H1 (cell line): ENCODE measurements at regions not wholly inside any gene's neighbourhood (a gene's known extent, or its start where the extent isn't known, plus 50 kb on each side); places are given as distances from the start of the nearest gene placed in this dataset.

ENCODE experiments used
- ATF3 ChIP-seq: IDR thresholded peaks from 2 replicates; pipeline ENCODE4 v1.6.1; 2011; ENCODE audit warnings: low read depth, mild to moderate bottlenecking, low read length; ENCODE audit not compliant: insufficient read depth
- CTCF ChIP-seq, 3 experiments: IDR thresholded peaks; 1 replicate in 2 of 3; 2 replicates in 1 of 3; pipeline versions ENCODE4 v1.5.1 to v1.6.1; 2011; ENCODE audit warnings: low read length in 3 of 3, mild to moderate bottlenecking in 3 of 3, inconsistent platforms in 2 of 3, low read depth in 1 of 3, moderate library complexity in 1 of 3; ENCODE audit not compliant: insufficient read depth in 1 of 3; ENCODE audit errors: control extremely low read depth in 1 of 3
- EP300 ChIP-seq, 2 experiments: IDR thresholded peaks; 1 replicate in 1 of 2; 2 replicates in 1 of 2; pipeline ENCODE4 v1.6.1; 2011 to 2012; ENCODE audit warnings: low read depth in 2 of 2, low read length in 2 of 2, mild to moderate bottlenecking in 2 of 2, borderline replicate concordance in 1 of 2, inconsistent platforms in 1 of 2, moderate library complexity in 1 of 2
- EZH2 ChIP-seq: fragments of 200-600 bp; sonication (generic); IDR thresholded peaks from 2 replicates; pipeline ENCODE4 v1.7.1; 2012; ENCODE audit warnings: low read depth, mild to moderate bottlenecking, moderate library complexity, low read length, inconsistent platforms; ENCODE audit not compliant: severe bottlenecking
- FOSL1 ChIP-seq: IDR thresholded peaks from 2 replicates; pipeline ENCODE4 v1.6.1; 2011; ENCODE audit warnings: mild to moderate bottlenecking, low read depth, low read length, moderate library complexity; ENCODE audit not compliant: insufficient read depth
- GTF2F1 ChIP-seq: IDR thresholded peaks from 2 replicates; pipeline ENCODE4 v1.6.1; 2012; ENCODE audit warnings: low read depth, low read length, improper control_type of control experiment, borderline replicate concordance
- NANOG ChIP-seq: IDR thresholded peaks from 2 replicates; pipeline ENCODE4 v1.6.1; 2011; ENCODE audit warnings: low read length, low read depth, mild to moderate bottlenecking, inconsistent platforms; ENCODE audit not compliant: insufficient read depth, poor library complexity, severe bottlenecking
- POLR2A ChIP-seq, 2 experiments: IDR thresholded peaks; 1 replicate in 1 of 2; 2 replicates in 1 of 2; pipeline ENCODE4 v1.6.1; 2011; ENCODE audit warnings: low read depth in 2 of 2, low read length in 2 of 2, mild to moderate bottlenecking in 2 of 2; ENCODE audit errors: control extremely low read depth in 1 of 2
- POLR2AphosphoS5 ChIP-seq: IDR thresholded peaks from 2 replicates; pipeline ENCODE4 v1.6.1; 2011; ENCODE audit warnings: low read depth, low read length
- RNF2 ChIP-seq: fragments of 200-900, 300-1000 bp; sonication (generic); IDR thresholded peaks from 2 replicates; pipeline ENCODE4 v1.7.1; 2016; ENCODE audit warnings: borderline replicate concordance, low read depth, mild to moderate bottlenecking, antibody characterized with exemption, low read length; ENCODE audit not compliant: poor library complexity, severe bottlenecking; ENCODE audit errors: missing control alignments
- SP1 ChIP-seq: IDR thresholded peaks from 2 replicates; pipeline ENCODE4 v1.6.1; 2011; ENCODE audit warnings: low read depth, low read length
- SP4 ChIP-seq: IDR thresholded peaks from 2 replicates; pipeline ENCODE4 v1.6.1; 2012; ENCODE audit warnings: low read length, inconsistent platforms
- ZNF274 ChIP-seq: IDR thresholded peaks from 2 replicates; pipeline ENCODE4 v1.7.0; 2012; ENCODE audit warnings: low read length, borderline replicate concordance; ENCODE audit errors: extremely low read depth

- no peak for TF ChIP-seq SP1
- TF ChIP-seq POLR2AphosphoS5: no peak
- TF ChIP-seq CTCF (IDR thresholded peaks at IDR 0.05; ENCODE audit: control extremely low read depth in 1 of 3, insufficient read depth in 1 of 3, low read depth in 1 of 3, low read length in 3 of 3): peak in 1 of 3 experiments; percentile 13; a peak in 1 of 4 replicates
- TF ChIP-seq SP4: no peak
- no peak for TF ChIP-seq NANOG
- TF ChIP-seq ATF3: no peak
- no peak for TF ChIP-seq ZNF274
- TF ChIP-seq RNF2: no peak
- TF ChIP-seq EZH2: no peak
- TF ChIP-seq EP300 (IDR thresholded peaks at IDR 0.05; ENCODE audit: borderline replicate concordance in 1 of 2, low read depth in 2 of 2, low read length in 2 of 2): no peak
- TF ChIP-seq GTF2F1: no peak
- no peak for TF ChIP-seq FOSL1
- no peak for TF ChIP-seq POLR2A (IDR thresholded peaks at IDR 0.05; ENCODE audit: control extremely low read depth in 1 of 2, low read depth in 2 of 2, low read length in 2 of 2)
- TF ChIP-seq, all 59 proteins: peak for 3
These were observed 214.5 kb downstream of the RPLP1 start (continued) for GRCh38 chr15:69666921-69667811.
